GM12875 (cell line): ENCODE measurements at regions not wholly inside any gene's neighbourhood (a gene's known extent, or its start where the extent isn't known, plus 50 kb on each side); places are given as distances from the start of the nearest gene placed in this dataset.

Experiments
- H3K4me3 ChIP-seq: one replicate; pipeline ENCODE4 v1.5.1; 2011; ENCODE audit warnings: low read depth, low read length, control low read depth
- TF ChIP-seq, protein P1 (sequence below): IDR thresholded peaks from 2 replicates; pipeline ENCODE4 v1.5.1; 2011; ENCODE audit warnings: low read depth, mild to moderate bottlenecking, control low read depth, inconsistent platforms, low read length, moderate library complexity, borderline replicate concordance; ENCODE audit not compliant: insufficient read depth

- H3K4me3 ChIP-seq, result no peak overlapping the region
- TF ChIP-seq, protein P1, sequence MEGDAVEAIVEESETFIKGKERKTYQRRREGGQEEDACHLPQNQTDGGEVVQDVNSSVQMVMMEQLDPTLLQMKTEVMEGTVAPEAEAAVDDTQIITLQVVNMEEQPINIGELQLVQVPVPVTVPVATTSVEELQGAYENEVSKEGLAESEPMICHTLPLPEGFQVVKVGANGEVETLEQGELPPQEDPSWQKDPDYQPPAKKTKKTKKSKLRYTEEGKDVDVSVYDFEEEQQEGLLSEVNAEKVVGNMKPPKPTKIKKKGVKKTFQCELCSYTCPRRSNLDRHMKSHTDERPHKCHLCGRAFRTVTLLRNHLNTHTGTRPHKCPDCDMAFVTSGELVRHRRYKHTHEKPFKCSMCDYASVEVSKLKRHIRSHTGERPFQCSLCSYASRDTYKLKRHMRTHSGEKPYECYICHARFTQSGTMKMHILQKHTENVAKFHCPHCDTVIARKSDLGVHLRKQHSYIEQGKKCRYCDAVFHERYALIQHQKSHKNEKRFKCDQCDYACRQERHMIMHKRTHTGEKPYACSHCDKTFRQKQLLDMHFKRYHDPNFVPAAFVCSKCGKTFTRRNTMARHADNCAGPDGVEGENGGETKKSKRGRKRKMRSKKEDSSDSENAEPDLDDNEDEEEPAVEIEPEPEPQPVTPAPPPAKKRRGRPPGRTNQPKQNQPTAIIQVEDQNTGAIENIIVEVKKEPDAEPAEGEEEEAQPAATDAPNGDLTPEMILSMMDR, result no peak
Measured at GRCh38 chrX:82912382-82912781, 595.7 kb upstream of the POU3F4 start.

GRCh38 chrX:82934980-82935379 lies 573.1 kb upstream of the POU3F4 start:
- TF ChIP-seq, protein P1, result no peak
- H3K4me3 ChIP-seq, result no peak overlapping the region

- TF ChIP-seq, protein P1, result no peak
Measured at GRCh38 chrX:82945332-82945731, 562.8 kb upstream of the POU3F4 start.

DNA sequence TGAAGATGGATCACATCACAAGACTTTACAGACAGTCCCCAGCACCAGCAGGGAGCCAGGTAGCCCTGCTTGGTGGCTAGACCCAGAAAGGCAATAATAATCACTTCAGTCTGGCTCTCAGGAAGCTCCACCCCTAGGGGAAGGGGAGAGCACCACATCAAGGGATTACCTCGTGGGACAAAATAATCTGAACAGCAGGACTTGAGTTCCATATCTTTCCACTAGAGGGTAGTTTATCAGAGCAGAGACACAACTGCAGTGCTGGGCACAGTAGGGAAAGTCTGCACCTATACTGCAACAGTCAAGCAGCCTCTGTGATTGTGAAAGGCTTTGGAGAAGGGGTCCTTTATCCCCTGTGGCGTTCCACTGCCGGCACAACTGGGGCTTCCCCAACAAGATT lies 547.0 kb upstream of the POU3F4 start:
- TF ChIP-seq, protein P1, result no peak
- H3K4me3 ChIP-seq, result no peak overlapping the region

More at GRCh38 chrX:82945332-82945731, 562.8 kb upstream of the POU3F4 start:
- no peak overlapping the region for H3K4me3 ChIP-seq

DNA sequence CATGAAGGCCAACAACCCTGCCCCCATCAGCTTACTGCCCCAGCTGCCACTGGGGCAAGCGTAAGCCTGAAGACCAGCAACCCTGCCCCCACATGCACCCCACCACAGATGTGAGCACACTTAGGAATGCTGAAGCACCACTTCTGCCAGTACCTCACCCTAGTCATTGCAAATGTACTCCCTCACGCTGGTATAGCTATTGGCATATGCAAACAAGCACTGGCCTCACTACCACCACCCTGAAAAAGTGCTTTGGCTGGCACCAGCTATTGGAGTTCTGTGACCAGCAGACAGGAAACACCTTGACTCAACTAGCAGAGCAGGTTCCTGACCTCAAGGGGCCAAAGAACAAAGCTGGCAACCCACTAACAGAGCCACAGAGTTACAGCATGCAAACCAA lies 534.4 kb upstream of the POU3F4 start:
- no peak overlapping the region for H3K4me3 ChIP-seq
- TF ChIP-seq, protein P1, result no peak

DNA sequence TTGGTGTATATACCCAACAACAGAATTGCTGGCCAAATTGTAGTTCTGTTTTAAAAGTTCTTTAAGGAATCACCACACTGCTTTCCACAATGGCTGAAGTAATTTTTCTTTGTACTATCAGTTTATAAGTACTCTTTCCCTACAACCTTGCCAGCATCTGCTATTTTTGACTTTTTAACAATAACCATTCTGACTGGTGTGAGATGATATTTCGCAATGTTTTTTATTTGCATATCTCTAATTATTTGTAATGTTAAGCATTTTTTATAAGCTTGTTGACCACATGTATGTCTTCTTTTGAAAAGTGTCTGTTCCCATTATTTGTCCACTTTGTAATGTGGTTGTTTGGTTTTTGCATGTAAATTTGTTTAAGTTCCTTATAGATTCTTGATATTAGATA lies 509.9 kb upstream of the POU3F4 start:
- H3K4me3 ChIP-seq, result no peak overlapping the region
- TF ChIP-seq, protein P1, result no peak

- TF ChIP-seq, protein P1, result no peak
Measured at GRCh38 chrX:83004012-83004411, 504.1 kb upstream of the POU3F4 start.

More at GRCh38 chrX:83004012-83004411, 504.1 kb upstream of the POU3F4 start:
- no peak overlapping the region for H3K4me3 ChIP-seq
